ENCODE measurements at regions not wholly inside any gene's neighbourhood (a gene's known extent, or its start where the extent isn't known, plus 50 kb on each side); places are given as distances from the start of the nearest gene placed in this dataset.

DNA sequence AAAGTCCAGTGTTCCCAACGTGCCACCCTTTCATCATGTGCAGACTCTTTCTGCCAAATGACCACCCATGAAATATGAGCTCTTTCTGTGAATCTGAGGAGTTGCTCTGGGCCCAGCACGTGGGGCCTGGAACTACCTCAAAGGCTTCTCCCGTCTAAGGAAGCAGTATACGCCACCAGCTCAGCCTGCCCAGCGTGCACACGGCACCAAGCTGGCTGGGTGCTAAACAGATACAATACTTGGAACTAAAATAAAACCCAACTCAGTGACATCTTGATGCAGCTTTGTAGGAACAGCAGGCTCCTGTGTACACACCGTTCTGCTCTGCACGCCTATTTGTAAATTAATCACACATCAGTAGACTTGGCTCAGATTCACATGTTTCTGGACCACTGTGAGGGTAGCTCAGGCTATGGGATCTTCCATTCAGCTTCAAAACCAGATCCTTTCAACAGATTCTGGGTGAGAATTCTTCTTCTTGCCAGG is 74.8 kb downstream of the ARL6IP4 start:
- no peaks in the 10 kb centered on the region for H3K79me2 ChIP-seq (ENCODE audit: insufficient read depth, low read length)
- H2BK120ac ChIP-seq (ENCODE audit: low read depth, low read length, poor library complexity, severe bottlenecking) = no peak overlapping the region
- no peak overlapping the region for H2BK5ac ChIP-seq (ENCODE audit: insufficient read length, low read length)
- H3K4me1 ChIP-seq (ENCODE audit: insufficient read depth, low read length) = no peaks in the 10 kb centered on the region
- H2AK5ac ChIP-seq (ENCODE audit: insufficient read length, low read length) = no peak overlapping the region
- H3K23me2 ChIP-seq (ENCODE audit: insufficient read length, low read depth, low read length, poor library complexity, severe bottlenecking) = no peaks in the 10 kb centered on the region
- H3K23ac ChIP-seq (ENCODE audit: insufficient read length, low read depth, low read length) = no peak overlapping the region
- H3K4me1 Mint-ChIP-seq = peaks cover 2 to 6% of the 10 kb centered on the region in 2 experiments; a peak in 2 of 4 replicates
- no peak overlapping the region for H3K14ac ChIP-seq (ENCODE audit: insufficient read depth, low read length)
- TF ChIP-seq, protein P1, sequence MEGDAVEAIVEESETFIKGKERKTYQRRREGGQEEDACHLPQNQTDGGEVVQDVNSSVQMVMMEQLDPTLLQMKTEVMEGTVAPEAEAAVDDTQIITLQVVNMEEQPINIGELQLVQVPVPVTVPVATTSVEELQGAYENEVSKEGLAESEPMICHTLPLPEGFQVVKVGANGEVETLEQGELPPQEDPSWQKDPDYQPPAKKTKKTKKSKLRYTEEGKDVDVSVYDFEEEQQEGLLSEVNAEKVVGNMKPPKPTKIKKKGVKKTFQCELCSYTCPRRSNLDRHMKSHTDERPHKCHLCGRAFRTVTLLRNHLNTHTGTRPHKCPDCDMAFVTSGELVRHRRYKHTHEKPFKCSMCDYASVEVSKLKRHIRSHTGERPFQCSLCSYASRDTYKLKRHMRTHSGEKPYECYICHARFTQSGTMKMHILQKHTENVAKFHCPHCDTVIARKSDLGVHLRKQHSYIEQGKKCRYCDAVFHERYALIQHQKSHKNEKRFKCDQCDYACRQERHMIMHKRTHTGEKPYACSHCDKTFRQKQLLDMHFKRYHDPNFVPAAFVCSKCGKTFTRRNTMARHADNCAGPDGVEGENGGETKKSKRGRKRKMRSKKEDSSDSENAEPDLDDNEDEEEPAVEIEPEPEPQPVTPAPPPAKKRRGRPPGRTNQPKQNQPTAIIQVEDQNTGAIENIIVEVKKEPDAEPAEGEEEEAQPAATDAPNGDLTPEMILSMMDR (conservative IDR thresholded peaks at IDR 0.05) = no peak
- no peak overlapping the region for H4K5ac ChIP-seq (ENCODE audit: insufficient read length, low read depth, low read length)
- no peak overlapping the region for H4K8ac ChIP-seq (replicated peaks; ENCODE audit: insufficient read length, low read depth, low read length)
- H3K18ac ChIP-seq (ENCODE audit: insufficient read length, low read depth, low read length) = no peak overlapping the region
- no peak overlapping the region for H3K9ac ChIP-seq (ENCODE audit: extremely low read depth, insufficient read length, low read length)
- no peaks in the 10 kb centered on the region for H4K20me1 ChIP-seq (ENCODE audit: control insufficient read depth, insufficient read depth, insufficient read length)
- H3K27ac ChIP-seq (ENCODE audit: insufficient read length, low read depth, low read length) = no peak overlapping the region
- no peak overlapping the region for H3K27ac Mint-ChIP-seq
- peaks cover 11% of the 10 kb centered on the region for H3K27me3 Mint-ChIP-seq (ENCODE audit: low read depth)
- H2AFZ ChIP-seq (ENCODE audit: low read length) = no peak overlapping the region
- H3K4ac ChIP-seq (ENCODE audit: low read depth, low read length) = no peak overlapping the region
- H3K56ac ChIP-seq (ENCODE audit: insufficient read length, low read depth, low read length) = no peak overlapping the region
- no peaks in the 10 kb centered on the region; a peak in 1 of 5 replicates for H3K9me3 Mint-ChIP-seq
- H3K9me3 ChIP-seq (ENCODE audit: control insufficient read depth, low read depth, low read length) = no peaks in the 10 kb centered on the region
- no peak overlapping the region for H3T11ph ChIP-seq (ENCODE audit: low read length)
- H4K91ac ChIP-seq (ENCODE audit: insufficient read length, low read depth, low read length) = no peak overlapping the region
- H2BK20ac ChIP-seq (ENCODE audit: low read depth, low read length, poor library complexity, severe bottlenecking) = no peak overlapping the region
- no peak overlapping the region for H3K4me2 ChIP-seq (ENCODE audit: insufficient read depth, insufficient read length, low read length)
- DNase-seq = no peak
- H2BK15ac ChIP-seq (ENCODE audit: low read depth, low read length) = no peak overlapping the region
- H3K36me3 Mint-ChIP-seq (ENCODE audit: insufficient read depth in 1 of 3, low read depth in 3 of 3) = no peaks in the 10 kb centered on the region; a peak in 1 of 7 replicates
- no peaks in the 10 kb centered on the region for H3K27me3 ChIP-seq (ENCODE audit: insufficient read depth, low read length)
- H2BK12ac ChIP-seq (ENCODE audit: insufficient read length, low read depth, low read length) = no peak overlapping the region
- H3K4me3 Mint-ChIP-seq = no peak overlapping the region
- no peaks in the 10 kb centered on the region for H3K79me1 ChIP-seq (ENCODE audit: insufficient read depth, low read depth, low read length, poor library complexity, severe bottlenecking)
- no CpG with 5 or more reads among the region's 8 CpGs for WGBS (ENCODE audit: extremely low coverage, insufficient read length, low lambda C conversion rate)
